ENCODE measurements at regions not wholly inside any gene's neighbourhood (a gene's known extent, or its start where the extent isn't known, plus 50 kb on each side); places are given as distances from the start of the nearest gene placed in this dataset.

- no peaks in the 10 kb centered on the region for H3K27me3 ChIP-seq (ENCODE audit: control insufficient read depth, insufficient read depth, low read length)
- no peak overlapping the region for H3K4me3 ChIP-seq (ENCODE audit: low read length)
- H3K4me1 ChIP-seq (ENCODE audit: control insufficient read depth, insufficient read depth, low read length), result no peaks in the 10 kb centered on the region
- DNase-seq, result no peak
- WGBS (ENCODE audit: insufficient coverage), result 58% methylated on average over 2 of the region's 5 CpGs
- no peaks in the 10 kb centered on the region for H3K36me3 ChIP-seq (ENCODE audit: control insufficient read depth, insufficient read depth, low read length)
- H3K27ac ChIP-seq (ENCODE audit: low read length), result no peak overlapping the region
- H3K9me3 ChIP-seq (replicated peaks; ENCODE audit: control insufficient read depth, low read depth, low read length), result no peaks in the 10 kb centered on the region
Measured at GRCh38 chr5:10849278-10849677, 88.2 kb upstream of the DAP start.

GRCh38 chr5:10844016-10844415 is 83.0 kb upstream of the DAP start:
- Histone ChIP-seq H3K9me3 (replicated peaks; ENCODE audit: control insufficient read depth, low read depth, low read length) (no peaks in the 10 kb centered on the region), H3K4me3 (ENCODE audit: low read length) (no peak overlapping the region), H3K36me3 (ENCODE audit: control insufficient read depth, insufficient read depth, low read length) (no peaks in the 10 kb centered on the region), H3K27ac (ENCODE audit: low read length) (no peak overlapping the region), H3K27me3 (ENCODE audit: control insufficient read depth, insufficient read depth, low read length) (no peaks in the 10 kb centered on the region), H3K4me1 (ENCODE audit: control insufficient read depth, insufficient read depth, low read length) (no peaks in the 10 kb centered on the region)
- 63% methylated on average over 3 of the region's 4 CpGs for WGBS (ENCODE audit: insufficient coverage)
- DNase-seq, result no peak

GRCh38 chr5:10842823-10843222 is 81.8 kb upstream of the DAP start:
- Histone ChIP-seq H3K4me1 (ENCODE audit: control insufficient read depth, insufficient read depth, low read length) (no peaks in the 10 kb centered on the region), H3K9me3 (replicated peaks; ENCODE audit: control insufficient read depth, low read depth, low read length) (no peaks in the 10 kb centered on the region), H3K27me3 (ENCODE audit: control insufficient read depth, insufficient read depth, low read length) (no peaks in the 10 kb centered on the region), H3K36me3 (ENCODE audit: control insufficient read depth, insufficient read depth, low read length) (no peaks in the 10 kb centered on the region), H3K4me3 (ENCODE audit: low read length) (no peak overlapping the region), H3K27ac (ENCODE audit: low read length) (no peak overlapping the region)
- 83% methylated on average over 1 of the region's 3 CpGs for WGBS (ENCODE audit: insufficient coverage)
- no peak for DNase-seq

- no peak for DNase-seq
- Histone ChIP-seq H3K27ac (ENCODE audit: low read length) (no peak overlapping the region), H3K4me1 (ENCODE audit: control insufficient read depth, insufficient read depth, low read length) (no peaks in the 10 kb centered on the region), H3K27me3 (ENCODE audit: control insufficient read depth, insufficient read depth, low read length) (no peaks in the 10 kb centered on the region), H3K4me3 (ENCODE audit: low read length) (no peak overlapping the region), H3K9me3 (replicated peaks; ENCODE audit: control insufficient read depth, low read depth, low read length) (no peaks in the 10 kb centered on the region), H3K36me3 (ENCODE audit: control insufficient read depth, insufficient read depth, low read length) (no peaks in the 10 kb centered on the region)
- 89% methylated on average over 3 of the region's 3 CpGs for WGBS (ENCODE audit: insufficient coverage)
Measured at GRCh38 chr5:10839916-10840599, 79.0 kb upstream of the DAP start.

GRCh38 chr5:10839118-10839517 is 78.1 kb upstream of the DAP start:
- no peak for DNase-seq
- Histone ChIP-seq H3K4me1 (ENCODE audit: control insufficient read depth, insufficient read depth, low read length) (no peaks in the 10 kb centered on the region), H3K9me3 (replicated peaks; ENCODE audit: control insufficient read depth, low read depth, low read length) (no peaks in the 10 kb centered on the region), H3K36me3 (ENCODE audit: control insufficient read depth, insufficient read depth, low read length) (no peaks in the 10 kb centered on the region), H3K4me3 (ENCODE audit: low read length) (no peak overlapping the region), H3K27ac (ENCODE audit: low read length) (no peak overlapping the region), H3K27me3 (ENCODE audit: control insufficient read depth, insufficient read depth, low read length) (no peaks in the 10 kb centered on the region)
- WGBS (ENCODE audit: insufficient coverage), result no CpG with 5 or more reads among the region's 3 CpGs

DNA sequence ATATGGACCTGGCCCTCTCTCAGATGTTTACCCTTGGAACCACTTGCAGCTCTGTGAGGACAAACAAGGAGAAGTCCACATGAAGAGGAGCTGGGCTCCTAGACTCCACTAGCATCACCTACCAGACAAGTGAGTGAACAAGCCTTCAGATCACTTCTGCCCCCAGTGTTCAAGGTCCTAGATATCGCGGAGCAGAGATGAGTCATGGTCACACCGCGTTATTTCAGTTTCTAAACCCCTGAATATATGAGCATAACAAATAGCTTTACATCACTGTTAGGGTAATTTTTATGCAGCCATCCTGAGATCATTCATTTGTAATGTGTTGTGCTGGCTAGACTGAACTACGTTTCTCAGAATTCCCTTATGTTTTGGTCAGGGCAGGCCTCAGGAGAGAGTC is 77.0 kb upstream of the DAP start:
- Histone ChIP-seq H3K36me3 (ENCODE audit: control insufficient read depth, insufficient read depth, low read length) (no peaks in the 10 kb centered on the region), H3K4me3 (ENCODE audit: low read length) (no peak overlapping the region), H3K27ac (ENCODE audit: low read length) (no peak overlapping the region), H3K27me3 (ENCODE audit: control insufficient read depth, insufficient read depth, low read length) (no peaks in the 10 kb centered on the region), H3K4me1 (ENCODE audit: control insufficient read depth, insufficient read depth, low read length) (peaks cover under 1% of the 10 kb centered on the region), H3K9me3 (replicated peaks; ENCODE audit: control insufficient read depth, low read depth, low read length) (no peaks in the 10 kb centered on the region)
- WGBS (ENCODE audit: insufficient coverage), result no CpG with 5 or more reads among the region's 5 CpGs
- no peak for DNase-seq

DNA sequence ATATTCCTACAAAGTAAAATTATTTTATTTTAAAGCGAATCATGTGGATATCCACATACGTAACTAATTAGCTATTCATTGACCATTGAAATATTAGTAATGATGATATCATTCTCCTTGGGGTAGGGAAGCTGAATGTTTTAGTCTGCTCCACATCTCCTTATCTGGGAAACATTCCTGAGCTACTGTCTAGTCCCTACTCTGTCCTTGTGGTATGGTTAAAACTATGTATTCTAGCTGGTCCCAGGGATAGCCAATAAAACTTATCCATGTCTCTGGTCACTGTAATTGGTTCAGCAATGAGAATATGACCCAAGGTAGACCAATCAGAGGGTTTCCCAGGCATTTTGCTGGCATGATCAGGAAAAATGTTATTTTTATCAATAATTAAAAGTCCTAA is 76.0 kb upstream of the DAP start:
- H3K9me3 ChIP-seq (replicated peaks; ENCODE audit: control insufficient read depth, low read depth, low read length), result no peaks in the 10 kb centered on the region
- no peak overlapping the region for H3K27ac ChIP-seq (ENCODE audit: low read length)
- peaks cover 3% of the 10 kb centered on the region for H3K4me1 ChIP-seq (ENCODE audit: control insufficient read depth, insufficient read depth, low read length)
- H3K4me3 ChIP-seq (ENCODE audit: low read length), result no peak overlapping the region
- H3K27me3 ChIP-seq (ENCODE audit: control insufficient read depth, insufficient read depth, low read length), result no peaks in the 10 kb centered on the region
- DNase-seq, result no peak
- no CpG with 5 or more reads among the region's 2 CpGs for WGBS (ENCODE audit: insufficient coverage)
- H3K36me3 ChIP-seq (ENCODE audit: control insufficient read depth, insufficient read depth, low read length), result no peaks in the 10 kb centered on the region

- no peaks in the 10 kb centered on the region for H3K9me3 ChIP-seq (replicated peaks; ENCODE audit: control insufficient read depth, low read depth, low read length)
- no peak overlapping the region for H3K4me3 ChIP-seq (ENCODE audit: low read length)
- H3K27me3 ChIP-seq (ENCODE audit: control insufficient read depth, insufficient read depth, low read length), result no peaks in the 10 kb centered on the region
- H3K4me1 ChIP-seq (ENCODE audit: control insufficient read depth, insufficient read depth, low read length), result peaks cover 3% of the 10 kb centered on the region
- no peaks in the 10 kb centered on the region for H3K36me3 ChIP-seq (ENCODE audit: control insufficient read depth, insufficient read depth, low read length)
- no peak for DNase-seq
- H3K27ac ChIP-seq (ENCODE audit: low read length), result no peak overlapping the region
- WGBS (ENCODE audit: insufficient coverage), result no CpG with 5 or more reads among the region's 1 CpG
Measured at GRCh38 chr5:10834695-10835094, 73.7 kb upstream of the DAP start.

DNA sequence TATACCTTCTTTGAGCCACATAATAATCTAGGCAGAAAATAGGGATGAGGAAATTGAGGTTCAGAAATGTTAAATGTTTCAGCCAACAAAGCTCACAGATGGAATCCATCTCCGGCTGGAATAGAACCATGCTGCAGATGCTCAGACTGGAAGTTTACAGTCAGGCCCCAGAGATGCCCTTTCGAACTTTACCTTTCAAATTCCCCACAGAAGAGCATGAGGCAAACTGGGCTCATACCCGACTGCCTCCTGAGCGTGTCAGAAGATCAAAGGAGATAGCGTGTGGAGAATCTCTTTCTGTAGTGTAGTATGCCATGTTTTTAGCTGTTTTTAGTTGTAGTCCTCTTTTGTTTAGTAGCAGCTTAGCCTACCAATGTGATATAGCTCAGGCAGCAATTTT is 72.0 kb upstream of the DAP start:
- Histone ChIP-seq H3K4me3 (ENCODE audit: low read length) (no peak overlapping the region), H3K36me3 (ENCODE audit: control insufficient read depth, insufficient read depth, low read length) (no peaks in the 10 kb centered on the region), H3K27me3 (ENCODE audit: control insufficient read depth, insufficient read depth, low read length) (no peaks in the 10 kb centered on the region), H3K27ac (ENCODE audit: low read length) (peak overlapping the region; percentile 65), H3K4me1 (ENCODE audit: control insufficient read depth, insufficient read depth, low read length) (peaks cover 3% of the 10 kb centered on the region), H3K9me3 (replicated peaks; ENCODE audit: control insufficient read depth, low read depth, low read length) (no peaks in the 10 kb centered on the region)
- DNase-seq, result peak; percentile 86
- whole genome bisulfite sequencing (ENCODE audit: insufficient coverage), result no CpG with 5 or more reads among the region's 5 CpGs

- Histone ChIP-seq H3K4me3 (ENCODE audit: low read length) (no peak overlapping the region), H3K9me3 (replicated peaks; ENCODE audit: control insufficient read depth, low read depth, low read length) (no peaks in the 10 kb centered on the region), H3K36me3 (ENCODE audit: control insufficient read depth, insufficient read depth, low read length) (no peaks in the 10 kb centered on the region), H3K27me3 (ENCODE audit: control insufficient read depth, insufficient read depth, low read length) (no peaks in the 10 kb centered on the region), H3K4me1 (ENCODE audit: control insufficient read depth, insufficient read depth, low read length) (peaks cover 3% of the 10 kb centered on the region), H3K27ac (ENCODE audit: low read length) (no peak overlapping the region)
- no peak for DNase-seq
- no CpG with 5 or more reads among the region's 1 CpG for WGBS (ENCODE audit: insufficient coverage)
Measured at GRCh38 chr5:10832421-10832820, 71.4 kb upstream of the DAP start.

DNA sequence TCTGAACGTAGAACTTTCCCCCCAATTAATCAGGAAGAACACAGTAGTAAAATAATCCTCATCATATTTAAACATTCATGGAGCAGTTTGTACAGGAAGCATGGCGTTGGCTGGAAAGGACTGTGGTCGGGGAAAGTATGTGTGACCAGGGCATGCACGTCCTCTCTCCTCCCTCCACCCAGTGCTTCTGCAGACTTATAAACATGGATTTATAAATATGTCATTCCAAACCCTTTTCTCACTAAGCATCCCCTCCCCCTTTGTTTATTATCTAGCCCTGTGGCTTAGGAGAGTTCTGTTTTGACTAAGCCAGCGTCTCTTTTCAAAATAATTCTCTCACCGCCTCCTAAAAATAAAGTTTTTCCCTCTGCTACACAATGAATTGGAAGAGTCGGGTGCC is 70.4 kb upstream of the DAP start:
- Histone ChIP-seq H3K4me1 (ENCODE audit: control insufficient read depth, insufficient read depth, low read length) (peaks cover 3% of the 10 kb centered on the region), H3K27ac (ENCODE audit: low read length) (no peak overlapping the region), H3K9me3 (replicated peaks; ENCODE audit: control insufficient read depth, low read depth, low read length) (no peaks in the 10 kb centered on the region), H3K27me3 (ENCODE audit: control insufficient read depth, insufficient read depth, low read length) (no peaks in the 10 kb centered on the region), H3K4me3 (ENCODE audit: low read length) (no peak overlapping the region), H3K36me3 (ENCODE audit: control insufficient read depth, insufficient read depth, low read length) (no peaks in the 10 kb centered on the region)
- no peak for DNase-seq
- WGBS (ENCODE audit: insufficient coverage), result no CpG with 5 or more reads among the region's 7 CpGs
